ENCODE measurements at regions not wholly inside any gene's neighbourhood (a gene's known extent, or its start where the extent isn't known, plus 50 kb on each side); places are given as distances from the start of the nearest gene placed in this dataset.

DNA sequence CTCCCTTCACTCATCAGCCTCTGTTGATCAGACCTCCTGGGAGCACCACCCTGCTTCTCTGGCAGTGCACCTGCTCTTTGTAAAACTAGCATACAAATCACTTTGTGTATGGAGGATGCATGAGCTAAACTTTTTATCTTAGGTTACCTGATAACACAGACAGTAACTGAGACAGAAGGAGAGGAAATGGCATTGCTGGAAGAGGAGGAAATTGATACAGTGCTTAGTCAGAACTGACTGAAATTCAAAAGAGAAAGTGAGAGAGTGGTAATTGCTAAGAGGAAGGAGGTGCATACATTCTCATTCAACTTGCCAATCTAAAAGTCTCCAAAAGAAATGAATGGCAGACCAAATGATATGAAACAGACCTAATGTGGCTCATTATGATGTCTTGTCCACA, 1120.7 kb downstream of the GATA3 start:
- TF ChIP-seq, protein P1, sequence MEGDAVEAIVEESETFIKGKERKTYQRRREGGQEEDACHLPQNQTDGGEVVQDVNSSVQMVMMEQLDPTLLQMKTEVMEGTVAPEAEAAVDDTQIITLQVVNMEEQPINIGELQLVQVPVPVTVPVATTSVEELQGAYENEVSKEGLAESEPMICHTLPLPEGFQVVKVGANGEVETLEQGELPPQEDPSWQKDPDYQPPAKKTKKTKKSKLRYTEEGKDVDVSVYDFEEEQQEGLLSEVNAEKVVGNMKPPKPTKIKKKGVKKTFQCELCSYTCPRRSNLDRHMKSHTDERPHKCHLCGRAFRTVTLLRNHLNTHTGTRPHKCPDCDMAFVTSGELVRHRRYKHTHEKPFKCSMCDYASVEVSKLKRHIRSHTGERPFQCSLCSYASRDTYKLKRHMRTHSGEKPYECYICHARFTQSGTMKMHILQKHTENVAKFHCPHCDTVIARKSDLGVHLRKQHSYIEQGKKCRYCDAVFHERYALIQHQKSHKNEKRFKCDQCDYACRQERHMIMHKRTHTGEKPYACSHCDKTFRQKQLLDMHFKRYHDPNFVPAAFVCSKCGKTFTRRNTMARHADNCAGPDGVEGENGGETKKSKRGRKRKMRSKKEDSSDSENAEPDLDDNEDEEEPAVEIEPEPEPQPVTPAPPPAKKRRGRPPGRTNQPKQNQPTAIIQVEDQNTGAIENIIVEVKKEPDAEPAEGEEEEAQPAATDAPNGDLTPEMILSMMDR (conservative IDR thresholded peaks at IDR 0.05; ENCODE audit: low read depth, low read length): no peak
- no peak for TF ChIP-seq POLR2A (IDR thresholded peaks at IDR 0.05; ENCODE audit: low read depth, low read length)
- TF ChIP-seq, protein P2, sequence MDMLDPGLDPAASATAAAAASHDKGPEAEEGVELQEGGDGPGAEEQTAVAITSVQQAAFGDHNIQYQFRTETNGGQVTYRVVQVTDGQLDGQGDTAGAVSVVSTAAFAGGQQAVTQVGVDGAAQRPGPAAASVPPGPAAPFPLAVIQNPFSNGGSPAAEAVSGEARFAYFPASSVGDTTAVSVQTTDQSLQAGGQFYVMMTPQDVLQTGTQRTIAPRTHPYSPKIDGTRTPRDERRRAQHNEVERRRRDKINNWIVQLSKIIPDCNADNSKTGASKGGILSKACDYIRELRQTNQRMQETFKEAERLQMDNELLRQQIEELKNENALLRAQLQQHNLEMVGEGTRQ (IDR thresholded peaks at IDR 0.05; ENCODE audit: low read depth, low read length): no peak
- no peak for TF ChIP-seq CEBPB (IDR thresholded peaks at IDR 0.05; ENCODE audit: low read depth, low read length)
- TF ChIP-seq, protein P3, sequence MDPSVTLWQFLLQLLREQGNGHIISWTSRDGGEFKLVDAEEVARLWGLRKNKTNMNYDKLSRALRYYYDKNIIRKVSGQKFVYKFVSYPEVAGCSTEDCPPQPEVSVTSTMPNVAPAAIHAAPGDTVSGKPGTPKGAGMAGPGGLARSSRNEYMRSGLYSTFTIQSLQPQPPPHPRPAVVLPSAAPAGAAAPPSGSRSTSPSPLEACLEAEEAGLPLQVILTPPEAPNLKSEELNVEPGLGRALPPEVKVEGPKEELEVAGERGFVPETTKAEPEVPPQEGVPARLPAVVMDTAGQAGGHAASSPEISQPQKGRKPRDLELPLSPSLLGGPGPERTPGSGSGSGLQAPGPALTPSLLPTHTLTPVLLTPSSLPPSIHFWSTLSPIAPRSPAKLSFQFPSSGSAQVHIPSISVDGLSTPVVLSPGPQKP (IDR thresholded peaks at IDR 0.05; ENCODE audit: borderline replicate concordance, low read depth, low read length): no peak
- TF ChIP-seq RFX5 (IDR thresholded peaks at IDR 0.05; ENCODE audit: low read depth, low read length): no peak

Measured in IMR-90 (cell line).